Activated CD8-positive, alpha-beta T cell treated with anti-CD3 and anti-CD28 coated beads, Interleukin-2, amount 10 ng/mL, durations not matched to agents 7 days and 5 days (primary cell): ENCODE measurements at regions not wholly inside any gene's neighbourhood (a gene's known extent, or its start where the extent isn't known, plus 50 kb on each side); places are given as distances from the start of the nearest gene placed in this dataset.

Source experiments
- ATAC-seq: fragments of 150-1000 bp; cut with Tn5 transposase; one replicate; pipeline ENCODE4 v1.10.0; 2021; ENCODE audit warnings: moderate library complexity
- CTCF ChIA-PET: fragments of 350-600 bp; sonication (Branson Sonifier 250); formaldehyde crosslinking; loops from one replicate; lab custom pipeline; 2021; ENCODE audit warnings: antibody characterized with exemption; lab: Charles Lee
- POLR2A ChIA-PET: fragments of 350-600 bp; sonication (Branson Sonifier 250); formaldehyde crosslinking; loops from one replicate; lab custom pipeline; 2021; ENCODE audit warnings: antibody characterized with exemption; lab: Charles Lee
- DNase-seq: peaks from one replicate; pipeline ENCODE4 v3.0.0-alpha.2; 2020
- H3K27ac Mint-ChIP-seq: one replicate; pipeline ENCODE4 v1.8.0; 2021; ENCODE audit warnings: mild to moderate bottlenecking, mixed read lengths
- H3K27me3 Mint-ChIP-seq: one replicate; pipeline ENCODE4 v1.8.0; 2021; ENCODE audit warnings: low read depth, mixed read lengths
- H3K36me3 Mint-ChIP-seq: one replicate; pipeline ENCODE4 v1.8.0; 2021; ENCODE audit warnings: low read depth, mixed read lengths
- H3K4me1 Mint-ChIP-seq: one replicate; pipeline ENCODE4 v1.8.0; 2021; ENCODE audit warnings: low read depth, mixed read lengths
- H3K4me3 Mint-ChIP-seq: one replicate; pipeline ENCODE4 v1.8.0; 2021; ENCODE audit warnings: mild to moderate bottlenecking, mixed read lengths
- H3K9me3 Mint-ChIP-seq: one replicate; pipeline ENCODE4 v1.8.0; 2022; ENCODE audit warnings: mixed read lengths; ENCODE audit not compliant: insufficient read depth

GRCh38 chr4:58543465-58543864 lies 1433.3 kb upstream of the IGFBP7 start:
- Mint-ChIP-seq H3K36me3 (no peaks in the 10 kb centered on the region), H3K4me1 (no peaks in the 10 kb centered on the region), H3K9me3 (peaks cover 18% of the 10 kb centered on the region), H3K27me3 (no peaks in the 10 kb centered on the region), H3K27ac (no peak overlapping the region), H3K4me3 (no peak overlapping the region)
- DNase-seq (no peak), ATAC-seq (no peak)
- POLR2A ChIA-PET: no interaction called here
- CTCF ChIA-PET: no interaction called here

- no peaks in the 10 kb centered on the region for H3K27me3 Mint-ChIP-seq
- ChIA-PET CTCF (no interaction called here), POLR2A (no interaction called here)
- no peaks in the 10 kb centered on the region for H3K4me1 Mint-ChIP-seq
- no peaks in the 10 kb centered on the region for H3K36me3 Mint-ChIP-seq
- H3K4me3 Mint-ChIP-seq: no peak overlapping the region
- no peak for DNase-seq
- no peak overlapping the region for H3K27ac Mint-ChIP-seq
- no peak for ATAC-seq
- H3K9me3 Mint-ChIP-seq: peaks cover 18% of the 10 kb centered on the region
Observed at GRCh38 chr4:58541926-58542325, 1431.7 kb upstream of the IGFBP7 start.

- H3K4me3 Mint-ChIP-seq: no peak overlapping the region
- ATAC-seq (no peak), DNase-seq (no peak)
- no peaks in the 10 kb centered on the region for H3K27me3 Mint-ChIP-seq
- H3K36me3 Mint-ChIP-seq: no peaks in the 10 kb centered on the region
- ChIA-PET CTCF (no interaction called here), POLR2A (no interaction called here)
- H3K27ac Mint-ChIP-seq: no peak overlapping the region
- H3K4me1 Mint-ChIP-seq: no peaks in the 10 kb centered on the region
- no peaks in the 10 kb centered on the region for H3K9me3 Mint-ChIP-seq
Observed at GRCh38 chr4:58522765-58523382, 1412.7 kb upstream of the IGFBP7 start.

GRCh38 chr4:58515226-58515625 lies 1405.0 kb upstream of the IGFBP7 start:
- Mint-ChIP-seq H3K36me3 (no peaks in the 10 kb centered on the region), H3K4me1 (no peaks in the 10 kb centered on the region), H3K27ac (no peak overlapping the region), H3K4me3 (no peak overlapping the region), H3K27me3 (no peaks in the 10 kb centered on the region), H3K9me3 (no peaks in the 10 kb centered on the region)
- DNase-seq: no peak
- ChIA-PET POLR2A (no interaction called here), CTCF (no interaction called here)
- ATAC-seq: no peak

GRCh38 chr4:58514299-58514698 lies 1404.1 kb upstream of the IGFBP7 start:
- Mint-ChIP-seq H3K4me1 (no peaks in the 10 kb centered on the region), H3K36me3 (no peaks in the 10 kb centered on the region), H3K4me3 (no peak overlapping the region), H3K9me3 (no peaks in the 10 kb centered on the region), H3K27me3 (no peaks in the 10 kb centered on the region), H3K27ac (no peak overlapping the region)
- POLR2A ChIA-PET: no interaction called here
- CTCF ChIA-PET: no interaction called here
- DNase-seq (no peak), ATAC-seq (no peak)

- H3K9me3 Mint-ChIP-seq: no peaks in the 10 kb centered on the region
- DNase-seq (no peak), ATAC-seq (no peak)
- H3K36me3 Mint-ChIP-seq: no peaks in the 10 kb centered on the region
- H3K4me3 Mint-ChIP-seq: no peak overlapping the region
- CTCF ChIA-PET: no interaction called here
- POLR2A ChIA-PET: no interaction called here
- H3K4me1 Mint-ChIP-seq: no peaks in the 10 kb centered on the region
- no peaks in the 10 kb centered on the region for H3K27me3 Mint-ChIP-seq
- no peak overlapping the region for H3K27ac Mint-ChIP-seq
Observed at GRCh38 chr4:58510652-58511051, 1400.5 kb upstream of the IGFBP7 start.

GRCh38 chr4:58507079-58507478 lies 1396.9 kb upstream of the IGFBP7 start:
- DNase-seq (no peak), ATAC-seq (no peak)
- no peaks in the 10 kb centered on the region for H3K36me3 Mint-ChIP-seq
- H3K9me3 Mint-ChIP-seq: no peaks in the 10 kb centered on the region
- H3K27ac Mint-ChIP-seq: no peak overlapping the region
- no peak overlapping the region for H3K4me3 Mint-ChIP-seq
- ChIA-PET CTCF (no interaction called here), POLR2A (no interaction called here)
- H3K27me3 Mint-ChIP-seq: no peaks in the 10 kb centered on the region
- no peaks in the 10 kb centered on the region for H3K4me1 Mint-ChIP-seq

GRCh38 chr4:58502839-58503238 lies 1392.7 kb upstream of the IGFBP7 start:
- Mint-ChIP-seq H3K36me3 (no peaks in the 10 kb centered on the region), H3K27me3 (no peaks in the 10 kb centered on the region), H3K4me1 (no peaks in the 10 kb centered on the region), H3K9me3 (peaks cover 4% of the 10 kb centered on the region), H3K27ac (no peak overlapping the region), H3K4me3 (no peak overlapping the region)
- ATAC-seq (no peak), DNase-seq (no peak)
- POLR2A ChIA-PET: no interaction called here
- CTCF ChIA-PET: no interaction called here

- Mint-ChIP-seq H3K27ac (no peak overlapping the region), H3K4me3 (no peak overlapping the region), H3K9me3 (peaks cover 14% of the 10 kb centered on the region), H3K36me3 (no peaks in the 10 kb centered on the region), H3K4me1 (no peaks in the 10 kb centered on the region), H3K27me3 (no peaks in the 10 kb centered on the region)
- ATAC-seq (no peak), DNase-seq (no peak)
- ChIA-PET CTCF (no interaction called here), POLR2A (no interaction called here)
Observed at GRCh38 chr4:58499182-58499581, 1389.0 kb upstream of the IGFBP7 start.

GRCh38 chr4:58491620-58492019 lies 1381.4 kb upstream of the IGFBP7 start:
- CTCF ChIA-PET: no interaction called here
- no peak for DNase-seq
- Mint-ChIP-seq H3K27me3 (no peaks in the 10 kb centered on the region), H3K9me3 (peaks cover 31% of the 10 kb centered on the region), H3K4me1 (no peaks in the 10 kb centered on the region), H3K36me3 (no peaks in the 10 kb centered on the region), H3K27ac (no peak overlapping the region), H3K4me3 (no peak overlapping the region)
- no peak for ATAC-seq
- POLR2A ChIA-PET: no interaction called here

GRCh38 chr4:58477950-58478349 lies 1367.8 kb upstream of the IGFBP7 start:
- CTCF ChIA-PET: no interaction called here
- H3K4me3 Mint-ChIP-seq: no peak overlapping the region
- DNase-seq: no peak
- H3K4me1 Mint-ChIP-seq: no peaks in the 10 kb centered on the region
- POLR2A ChIA-PET: no interaction called here
- no peaks in the 10 kb centered on the region for H3K36me3 Mint-ChIP-seq
- ATAC-seq: no peak
- peaks cover 4% of the 10 kb centered on the region for H3K9me3 Mint-ChIP-seq
- no peaks in the 10 kb centered on the region for H3K27me3 Mint-ChIP-seq
- H3K27ac Mint-ChIP-seq: no peak overlapping the region

- CTCF ChIA-PET: no interaction called here
- Mint-ChIP-seq H3K27ac (no peak overlapping the region), H3K9me3 (peaks cover 4% of the 10 kb centered on the region), H3K4me3 (no peak overlapping the region), H3K4me1 (no peaks in the 10 kb centered on the region), H3K36me3 (no peaks in the 10 kb centered on the region), H3K27me3 (no peaks in the 10 kb centered on the region)
- POLR2A ChIA-PET: no interaction called here
- no peak for DNase-seq
- ATAC-seq: no peak
Observed at GRCh38 chr4:58477513-58477912, 1367.3 kb upstream of the IGFBP7 start.

GRCh38 chr4:58475097-58475496 lies 1364.9 kb upstream of the IGFBP7 start:
- no peak for ATAC-seq
- ChIA-PET CTCF (no interaction called here), POLR2A (no interaction called here)
- Mint-ChIP-seq H3K27ac (no peak overlapping the region), H3K27me3 (no peaks in the 10 kb centered on the region), H3K9me3 (peaks cover 5% of the 10 kb centered on the region), H3K4me1 (no peaks in the 10 kb centered on the region), H3K36me3 (no peaks in the 10 kb centered on the region), H3K4me3 (no peak overlapping the region)
- no peak for DNase-seq
